Keratinocyte (primary cell): ENCODE measurements at regions not wholly inside any gene's neighbourhood (a gene's known extent, or its start where the extent isn't known, plus 50 kb on each side); places are given as distances from the start of the nearest gene placed in this dataset.

Source experiments
- DNase-seq: peaks from one replicate; pipeline ENCODE4 v3.0.0-alpha.2; 2011; ENCODE audit warnings: low read depth, missing footprints, low spot score
- FAIRE-seq: peaks from 2 replicates; lab custom pipeline; 2011; peaks lifted over from hg19 to GRCh38; lab: Jason Lieb, UNC
- H2AFZ ChIP-seq: 2 replicates; pipeline ENCODE4 v1.6.0; 2012; ENCODE audit warnings: low read length, control low read depth, inconsistent platforms; ENCODE audit not compliant: control insufficient read depth
- H3K27ac ChIP-seq: 2 replicates; pipeline ENCODE4 v1.5.1; 2011; ENCODE audit warnings: low read length; ENCODE audit not compliant: control insufficient read depth, insufficient read depth
- H3K27me3 ChIP-seq: 3 replicates; pipeline ENCODE4 v1.6.0; 2011; ENCODE audit warnings: low read length; ENCODE audit not compliant: control insufficient read depth, insufficient read depth; ENCODE audit errors: extremely low read depth
- H3K36me3 ChIP-seq, 2 experiments: 2 replicates in 1 of 2; 3 replicates in 1 of 2; pipeline ENCODE4 v1.5.1; 2011; ENCODE audit warnings: low read length in 2 of 2, mild to moderate bottlenecking in 1 of 2; ENCODE audit not compliant: control insufficient read depth in 2 of 2, insufficient read depth in 2 of 2; ENCODE audit errors: extremely low read depth in 1 of 2
- H3K4me1 ChIP-seq: 3 replicates; pipeline ENCODE4 v1.5.1; 2011; ENCODE audit warnings: low read length; ENCODE audit not compliant: control insufficient read depth, insufficient read depth; ENCODE audit errors: extremely low read depth
- H3K4me2 ChIP-seq: 3 replicates; pipeline ENCODE4 v1.6.0; 2011; ENCODE audit warnings: low read depth, low read length; ENCODE audit not compliant: control insufficient read depth, insufficient read depth; ENCODE audit errors: extremely low read depth
- H3K4me3 ChIP-seq, 3 experiments: fragments of 200-600 bp in 1 of 3; sonication (generic) in 1 of 3; 2 replicates in 2 of 3; 3 replicates in 1 of 3; pipeline ENCODE4 v1.5.1; 2011 to 2016; ENCODE audit warnings: low read length in 3 of 3, mild to moderate bottlenecking in 3 of 3, control low read depth in 2 of 3, inconsistent platforms in 1 of 3, low read depth in 1 of 3, mixed read lengths in 1 of 3, mixed run types in 1 of 3, moderate library complexity in 1 of 3; ENCODE audit not compliant: control insufficient read depth in 2 of 3, insufficient read depth in 2 of 3; ENCODE audit errors: extremely low read depth in 1 of 3
- H3K79me2 ChIP-seq: 2 replicates; pipeline ENCODE4 v1.6.0; 2012; ENCODE audit warnings: low read length; ENCODE audit not compliant: control insufficient read depth, insufficient read depth
- H3K9ac ChIP-seq: 3 replicates; pipeline ENCODE4 v1.6.0; 2011; ENCODE audit warnings: low read length; ENCODE audit not compliant: control insufficient read depth, insufficient read depth; ENCODE audit errors: extremely low read depth
- H3K9me1 ChIP-seq: 3 replicates; pipeline ENCODE4 v1.6.0; 2011; ENCODE audit warnings: low read length; ENCODE audit not compliant: control insufficient read depth, insufficient read depth; ENCODE audit errors: extremely low read depth
- H3K9me3 ChIP-seq: 2 replicates; pipeline ENCODE4 v1.5.1; 2012; ENCODE audit warnings: low read depth, low read length; ENCODE audit not compliant: control insufficient read depth
- H4K20me1 ChIP-seq: 3 replicates; pipeline ENCODE4 v1.6.0; 2011; ENCODE audit warnings: low read length; ENCODE audit not compliant: control insufficient read depth, insufficient read depth; ENCODE audit errors: extremely low read depth
- EZH2 ChIP-seq: IDR thresholded peaks from one replicate; pipeline ENCODE4 v1.6.1; 2012; ENCODE audit warnings: inconsistent platforms, mild to moderate bottlenecking, low read length, moderate library complexity
- dilution Hi-C: fragments of 300-500 bp; cut with MboI; formaldehyde crosslinking; loops from one replicate; pipeline ENCODE4 v1.7.0; 2020; ENCODE audit warnings: low sequenced_read_pairs; ENCODE audit not compliant: extremely low pct_ligation_motif_present
- TF ChIP-seq, protein P1 (sequence below), 3 experiments: IDR thresholded peaks in 1 of 3; conservative IDR thresholded peaks in 1 of 3; optimal IDR thresholded peaks in 1 of 3; 2 replicates in 2 of 3; 3 replicates in 1 of 3; pipeline versions ENCODE3 to v1.5.1; 2011; ENCODE audit warnings: low read length in 3 of 3, mild to moderate bottlenecking in 3 of 3, moderate library complexity in 2 of 3, control low read depth in 1 of 3, inconsistent platforms in 1 of 3; ENCODE audit not compliant: insufficient read depth in 2 of 3; ENCODE audit errors: extremely low read depth in 1 of 3

DNA sequence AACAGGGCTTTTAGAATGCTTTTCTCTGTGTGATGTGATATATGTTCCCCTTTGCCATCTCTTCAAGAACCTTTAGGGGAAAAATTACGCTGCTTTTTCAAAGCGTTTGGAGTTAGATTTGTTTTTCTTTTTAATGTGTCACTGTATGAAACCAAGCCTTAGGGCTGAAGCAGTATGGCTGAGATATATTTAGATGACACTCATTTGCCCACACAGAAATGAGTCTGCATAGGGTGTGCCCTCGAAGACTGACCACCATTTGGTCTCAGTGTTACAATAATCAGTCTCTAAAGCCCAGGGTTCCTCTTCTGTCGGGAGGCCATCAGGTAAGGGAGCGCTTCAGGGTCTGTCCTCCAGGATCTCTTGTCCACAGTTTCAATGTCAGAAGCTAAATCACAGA lies 213.0 kb upstream of the NCAM1 start:
- Histone ChIP-seq H4K20me1 (no peaks in the 10 kb centered on the region), H3K9ac (no peak overlapping the region), H3K4me3 (no peak overlapping the region), H3K4me2 (no peak overlapping the region), H3K9me3 (no peaks in the 10 kb centered on the region), H3K9me1 (no peaks in the 10 kb centered on the region), H2AFZ (no peak overlapping the region), H3K79me2 (no peaks in the 10 kb centered on the region), H3K27ac (no peak overlapping the region), H3K36me3 (no peaks in the 10 kb centered on the region), H3K27me3 (peaks cover 9% of the 10 kb centered on the region), H3K4me1 (no peaks in the 10 kb centered on the region)
- FAIRE-seq (no peak), DNase-seq (no peak)
- dilution Hi-C loops: no loop called here
- TF ChIP-seq, protein P1, sequence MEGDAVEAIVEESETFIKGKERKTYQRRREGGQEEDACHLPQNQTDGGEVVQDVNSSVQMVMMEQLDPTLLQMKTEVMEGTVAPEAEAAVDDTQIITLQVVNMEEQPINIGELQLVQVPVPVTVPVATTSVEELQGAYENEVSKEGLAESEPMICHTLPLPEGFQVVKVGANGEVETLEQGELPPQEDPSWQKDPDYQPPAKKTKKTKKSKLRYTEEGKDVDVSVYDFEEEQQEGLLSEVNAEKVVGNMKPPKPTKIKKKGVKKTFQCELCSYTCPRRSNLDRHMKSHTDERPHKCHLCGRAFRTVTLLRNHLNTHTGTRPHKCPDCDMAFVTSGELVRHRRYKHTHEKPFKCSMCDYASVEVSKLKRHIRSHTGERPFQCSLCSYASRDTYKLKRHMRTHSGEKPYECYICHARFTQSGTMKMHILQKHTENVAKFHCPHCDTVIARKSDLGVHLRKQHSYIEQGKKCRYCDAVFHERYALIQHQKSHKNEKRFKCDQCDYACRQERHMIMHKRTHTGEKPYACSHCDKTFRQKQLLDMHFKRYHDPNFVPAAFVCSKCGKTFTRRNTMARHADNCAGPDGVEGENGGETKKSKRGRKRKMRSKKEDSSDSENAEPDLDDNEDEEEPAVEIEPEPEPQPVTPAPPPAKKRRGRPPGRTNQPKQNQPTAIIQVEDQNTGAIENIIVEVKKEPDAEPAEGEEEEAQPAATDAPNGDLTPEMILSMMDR (optimal IDR thresholded peaks at IDR 0.05 in 1 of 3, IDR thresholded peaks at IDR 0.05 in 1 of 3, conservative IDR thresholded peaks at IDR 0.05 in 1 of 3; ENCODE audit: extremely low read depth in 1 of 3, insufficient read depth in 2 of 3, low read length in 3 of 3): no peak
- no peak for TF ChIP-seq EZH2

DNA sequence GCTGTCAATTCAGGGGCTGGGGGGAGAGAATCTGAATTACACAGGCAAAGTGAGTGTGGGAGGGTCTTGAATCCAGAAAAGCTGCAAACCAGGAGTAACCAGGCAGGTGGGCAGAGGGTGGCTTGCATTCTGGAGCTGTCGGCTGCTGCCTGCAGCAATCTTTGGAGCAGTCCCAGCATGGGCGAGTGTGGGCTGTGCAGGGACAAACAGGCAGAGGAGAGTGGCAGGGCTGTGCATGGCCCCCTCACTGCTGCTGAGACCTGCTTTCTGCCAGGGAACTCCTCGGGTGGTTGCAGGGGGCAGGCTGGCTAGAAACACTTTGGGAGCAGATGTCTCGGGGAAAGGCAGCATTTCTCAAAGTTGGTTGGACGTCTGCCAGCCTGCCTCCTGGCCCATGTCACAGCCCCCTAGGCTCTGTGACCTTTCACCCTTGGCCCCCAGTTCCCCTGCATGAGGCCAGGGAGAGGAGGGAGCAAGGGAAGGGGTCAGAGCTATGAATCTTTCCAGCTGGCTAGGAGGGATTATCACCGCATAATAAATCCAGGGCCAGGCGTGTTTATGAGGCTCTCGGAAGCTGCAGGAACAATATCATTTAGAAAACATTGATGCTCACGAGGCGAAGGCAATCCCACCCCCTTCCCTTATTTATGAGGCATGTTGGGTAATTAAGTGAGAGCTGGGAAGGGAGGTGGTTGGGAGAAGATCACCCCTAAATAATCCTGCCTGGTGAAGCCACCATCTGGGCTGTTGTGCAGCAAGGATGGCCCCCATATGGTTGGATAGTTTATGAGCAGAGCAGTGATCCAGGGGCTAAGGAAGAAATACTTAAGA lies 212.3 kb upstream of the NCAM1 start:
- FAIRE-seq: no peak

More for the DNA sequence above, 212.3 kb upstream of the NCAM1 start:
- Histone ChIP-seq H3K9ac (no peak overlapping the region), H3K27me3 (peaks cover 6% of the 10 kb centered on the region), H3K27ac (no peak overlapping the region), H3K4me1 (no peaks in the 10 kb centered on the region), H3K9me3 (no peaks in the 10 kb centered on the region), H3K4me2 (no peak overlapping the region), H4K20me1 (no peaks in the 10 kb centered on the region), H3K4me3 (no peak overlapping the region), H3K36me3 (no peaks in the 10 kb centered on the region), H3K79me2 (no peaks in the 10 kb centered on the region), H3K9me1 (no peaks in the 10 kb centered on the region), H2AFZ (no peak overlapping the region)
- dilution Hi-C loops: no loop called here
- TF ChIP-seq, protein P1 (optimal IDR thresholded peaks at IDR 0.05 in 1 of 3, IDR thresholded peaks at IDR 0.05 in 1 of 3, conservative IDR thresholded peaks at IDR 0.05 in 1 of 3; ENCODE audit: extremely low read depth in 1 of 3, insufficient read depth in 2 of 3, low read length in 3 of 3): no peak
- no peak for TF ChIP-seq EZH2
- no peak for DNase-seq
